A549 (cell line): ENCODE measurements at regions not wholly inside any gene's neighbourhood (a gene's known extent, or its start where the extent isn't known, plus 50 kb on each side); places are given as distances from the start of the nearest gene placed in this dataset.

Experiments
- ATAC-seq, 2 experiments: fragments of 200-7000 bp in 1 of 2; fragments of >200 bp in 1 of 2; cut with Nextera tagmentation in 1 of 2; cut with Tn5 transposase in 1 of 2; 3 replicates each; pipeline versions ENCODE4 v1.8.0 to v1.9.1; 2018 to 2020; ENCODE audit warnings: mild to moderate bottlenecking in 1 of 2, moderate library complexity in 1 of 2
- CTCF ChIA-PET: fragments of 300-600 bp; sonication (Branson Sonifier 250); formaldehyde crosslinking; extraction: SDS; loops from one replicate; lab custom pipeline; 2021; ENCODE audit warnings: antibody characterized with exemption, inconsistent platforms; lab: Yijun Ruan, JAX
- POLR2A ChIA-PET: fragments of 350-600 bp; formaldehyde crosslinking; extraction: SDS; loops from one replicate; lab custom pipeline; 2021; ENCODE audit warnings: antibody characterized with exemption, inconsistent platforms; lab: Yijun Ruan, JAX
- DNase-seq, 2 experiments: peaks; one replicate each; pipeline versions ENCODE4 v3.0.0 to v3.0.0-alpha.2; 2011 to 2016; ENCODE audit warnings: low read depth in 1 of 2, low spot score in 1 of 2
- FAIRE-seq: peaks from 2 replicates; lab custom pipeline; 2011; peaks lifted over from hg19 to GRCh38; lab: Jason Lieb, UNC
- H3K27ac ChIP-seq, 2 experiments: fragments of >200 bp; sonication (Bioruptor Twin); formaldehyde crosslinking; 3 replicates each; pipeline ENCODE4 v1.5.1; 2016 to 2017
- H3K4me1 ChIP-seq: fragments of >200 bp; sonication (Bioruptor Twin); formaldehyde crosslinking; 3 replicates; pipeline ENCODE4 v1.6.1; 2016
- H3K4me2 ChIP-seq: fragments of >200 bp; sonication (Bioruptor Twin); formaldehyde crosslinking; 3 replicates; pipeline ENCODE4 v1.6.1; 2016
- H3K4me3 ChIP-seq: fragments of >200 bp; sonication (Bioruptor Twin); formaldehyde crosslinking; 3 replicates; pipeline ENCODE4 v1.5.1; 2016
- H3K9me3 ChIP-seq: fragments of >200 bp; sonication (Bioruptor Twin); formaldehyde crosslinking; 3 replicates; pipeline ENCODE4 v1.6.1; 2016
- ATOH8 ChIP-seq: fragments of 250-450 bp; sonication (Bioruptor Pico); IDR thresholded peaks from 2 replicates; pipeline ENCODE4 v1.5.0; 2020; ENCODE audit warnings: low read depth, mild to moderate bottlenecking, moderate library complexity
- BCL3 ChIP-seq: fragments of >200 bp; sonication (Bioruptor Twin); formaldehyde crosslinking; IDR thresholded peaks from 3 replicates; pipeline ENCODE4 v1.6.1; 2016
- BHLHE40 ChIP-seq: IDR thresholded peaks from 2 replicates; pipeline ENCODE4 v1.6.1; 2012; ENCODE audit warnings: low read depth, low read length, inconsistent platforms
- CHD4 ChIP-seq: fragments of 200-600 bp; sonication (generic); IDR thresholded peaks from 2 replicates; pipeline ENCODE4 v1.6.1; 2016; ENCODE audit warnings: antibody characterized with exemption, mild to moderate bottlenecking, borderline replicate concordance
- EHMT2 ChIP-seq: fragments of 200-600 bp; sonication (generic); IDR thresholded peaks from 2 replicates; pipeline ENCODE4 v1.6.1; 2016; ENCODE audit warnings: antibody characterized with exemption, low read depth, mild to moderate bottlenecking, moderate library complexity
- FOSL2 ChIP-seq, 2 experiments: fragments of 450-650 bp in 1 of 2; fragments of >200 bp in 1 of 2; sonication (Bioruptor Twin) in 1 of 2; formaldehyde crosslinking; IDR thresholded peaks; 2 replicates each; pipeline versions ENCODE4 v1.5.0 to v1.6.1; 2016 to 2020; ENCODE audit warnings: mild to moderate bottlenecking in 1 of 2, moderate library complexity in 1 of 2
- GATA3 ChIP-seq: IDR thresholded peaks from 2 replicates; pipeline ENCODE4 v1.6.1; 2012; ENCODE audit warnings: borderline replicate concordance
- HOXB5 ChIP-seq: fragments of 250-450 bp; sonication (Bioruptor Pico); IDR thresholded peaks from 2 replicates; pipeline ENCODE4 v1.5.0; 2020; ENCODE audit warnings: mild to moderate bottlenecking, moderate library complexity
- JUNB ChIP-seq: fragments of >200 bp; sonication (Bioruptor Twin); formaldehyde crosslinking; IDR thresholded peaks from 2 replicates; pipeline ENCODE4 v1.6.1; 2016
- KDM1A ChIP-seq: fragments of 200-600 bp; sonication (generic); IDR thresholded peaks from 2 replicates; pipeline ENCODE4 v1.6.1; 2016; ENCODE audit warnings: low read depth, mild to moderate bottlenecking
- MAZ ChIP-seq: fragments of 150-350 bp; IDR thresholded peaks from 2 replicates; pipeline ENCODE4 v1.6.1; 2014; ENCODE audit warnings: antibody characterized with exemption, low read depth, low read length, borderline replicate concordance
- NFE2L2 ChIP-seq: fragments of 150-350 bp; conservative IDR thresholded peaks from 2 replicates; pipeline ENCODE4 v1.6.1; 2014; ENCODE audit warnings: low read length
- NPAS2 ChIP-seq: fragments of 250-450 bp; sonication (Bioruptor Pico); IDR thresholded peaks from 2 replicates; pipeline ENCODE4 v1.8.0; 2022; ENCODE audit warnings: mild to moderate bottlenecking, moderate library complexity, borderline replicate concordance
- NR3C1 ChIP-seq: fragments of >200 bp; sonication (Bioruptor Twin); formaldehyde crosslinking; IDR thresholded peaks from 3 replicates; pipeline ENCODE4 v1.6.1; 2017
- POLR2AphosphoS2 ChIP-seq: conservative IDR thresholded peaks from 2 replicates; pipeline ENCODE4 v1.6.1; 2012; ENCODE audit warnings: low read length, improper control_type of control experiment, inconsistent platforms
- RAD21 ChIP-seq, 2 experiments: fragments of >200 bp in 1 of 2; sonication (Bioruptor Twin) in 1 of 2; formaldehyde crosslinking in 1 of 2; IDR thresholded peaks in 1 of 2; conservative IDR thresholded peaks in 1 of 2; 2 replicates in 1 of 2; 3 replicates in 1 of 2; pipeline ENCODE4 v1.6.1; 2012 to 2018; ENCODE audit warnings: inconsistent platforms in 1 of 2
- RNF2 ChIP-seq: fragments of 200-600 bp; sonication (generic); IDR thresholded peaks from 2 replicates; pipeline ENCODE4 v1.6.1; 2016; ENCODE audit warnings: low read depth, mild to moderate bottlenecking, antibody characterized with exemption, moderate library complexity, borderline replicate concordance
- SMC3 ChIP-seq: fragments of >200 bp; sonication (Bioruptor Twin); formaldehyde crosslinking; IDR thresholded peaks from 3 replicates; pipeline ENCODE4 v1.6.1; 2018; ENCODE audit warnings: inconsistent platforms
- ZC3H11A ChIP-seq: fragments of 450-650 bp; IDR thresholded peaks from 2 replicates; pipeline ENCODE4 v1.6.1; 2014; ENCODE audit warnings: antibody characterized with exemption, mild to moderate bottlenecking
- WGBS: methylation state at CpG from one replicate; pipeline ENCODE4 v1.1.6; 2017; ENCODE audit errors: missing lambda C conversion rate; 5-methylcytosine and 5-hydroxymethylcytosine counted together
- TF ChIP-seq, protein P1 (sequence below): IDR thresholded peaks from 2 replicates; pipeline ENCODE4 v1.6.1; 2012
- TF ChIP-seq, protein P2 (sequence below): fragments of >200 bp; sonication (Bioruptor Twin); formaldehyde crosslinking; IDR thresholded peaks from 3 replicates; pipeline ENCODE4 v1.5.1; 2016
- TF ChIP-seq, protein P3 (sequence below): fragments of 150-350 bp; IDR thresholded peaks from 2 replicates; pipeline ENCODE4 v1.6.1; 2014; ENCODE audit warnings: low read depth, mild to moderate bottlenecking, low read length

DNA sequence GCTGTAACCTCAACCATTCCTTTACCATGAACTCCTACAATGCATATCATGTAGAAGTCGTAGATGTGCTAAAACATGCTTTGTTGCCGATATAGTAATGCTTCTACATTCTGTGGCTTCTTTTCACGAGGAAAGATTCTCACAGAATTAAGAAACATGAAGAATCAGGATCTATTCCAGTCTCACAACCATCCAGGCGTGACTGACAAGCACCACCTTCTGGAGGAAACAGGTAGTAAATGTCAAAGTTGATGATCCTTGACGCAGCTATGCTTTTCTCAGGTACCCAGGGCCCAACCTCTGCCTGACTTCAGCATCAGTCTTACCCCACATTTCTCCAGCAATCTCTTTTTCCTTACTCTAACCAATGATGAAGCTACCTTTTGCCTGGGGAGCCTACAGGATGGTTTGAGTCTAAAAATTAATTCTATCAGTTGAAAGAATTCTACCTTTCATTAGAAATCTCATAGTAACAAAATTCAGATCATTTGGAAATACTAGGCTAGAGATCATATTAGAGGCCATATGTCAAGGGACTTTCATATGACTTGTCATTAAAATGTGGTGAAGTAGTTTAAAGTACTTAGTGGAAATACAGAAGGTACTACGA is 123.3 kb upstream of the RND3 start:
- H3K4me1 ChIP-seq, result peaks cover 28% of the 10 kb centered on the region
- ATAC-seq, result peak; percentile 89 to 94; a peak in 5 of 6 replicates
- ChIA-PET CTCF (interaction anchor here (0.6 to 2.9 kb wide), 21 partner anchors 11 to 1021 kb away, joined by 3 to 17 read pairs (median 4); no protein-coding TSS in a partner anchor), POLR2A (interaction anchor here (0.5 to 1.7 kb wide), 4 partner anchors 82 to 485 kb away, joined by 3 to 4 read pairs (median 3); no protein-coding TSS in a partner anchor)
- no peak for FAIRE-seq
- H3K4me3 ChIP-seq, result no peak overlapping the region
- H3K27ac ChIP-seq, result peak overlapping the region; percentile 59 to 65; a peak in 5 of 6 replicates
- peak overlapping the region; percentile 48 for H3K4me2 ChIP-seq
- peak; percentile 98 for TF ChIP-seq SMC3
- TF ChIP-seq, protein P1, sequence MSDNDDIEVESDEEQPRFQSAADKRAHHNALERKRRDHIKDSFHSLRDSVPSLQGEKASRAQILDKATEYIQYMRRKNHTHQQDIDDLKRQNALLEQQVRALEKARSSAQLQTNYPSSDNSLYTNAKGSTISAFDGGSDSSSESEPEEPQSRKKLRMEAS, result 0 out of 2 replicates have a peak, but pooled peaks have one; percentile 17
- no peak for TF ChIP-seq JUNB
- TF ChIP-seq RAD21 (conservative IDR thresholded peaks at IDR 0.05 in 1 of 2, IDR thresholded peaks at IDR 0.05 in 1 of 2), result peak; percentile 96 to 97
- TF ChIP-seq, protein P2, sequence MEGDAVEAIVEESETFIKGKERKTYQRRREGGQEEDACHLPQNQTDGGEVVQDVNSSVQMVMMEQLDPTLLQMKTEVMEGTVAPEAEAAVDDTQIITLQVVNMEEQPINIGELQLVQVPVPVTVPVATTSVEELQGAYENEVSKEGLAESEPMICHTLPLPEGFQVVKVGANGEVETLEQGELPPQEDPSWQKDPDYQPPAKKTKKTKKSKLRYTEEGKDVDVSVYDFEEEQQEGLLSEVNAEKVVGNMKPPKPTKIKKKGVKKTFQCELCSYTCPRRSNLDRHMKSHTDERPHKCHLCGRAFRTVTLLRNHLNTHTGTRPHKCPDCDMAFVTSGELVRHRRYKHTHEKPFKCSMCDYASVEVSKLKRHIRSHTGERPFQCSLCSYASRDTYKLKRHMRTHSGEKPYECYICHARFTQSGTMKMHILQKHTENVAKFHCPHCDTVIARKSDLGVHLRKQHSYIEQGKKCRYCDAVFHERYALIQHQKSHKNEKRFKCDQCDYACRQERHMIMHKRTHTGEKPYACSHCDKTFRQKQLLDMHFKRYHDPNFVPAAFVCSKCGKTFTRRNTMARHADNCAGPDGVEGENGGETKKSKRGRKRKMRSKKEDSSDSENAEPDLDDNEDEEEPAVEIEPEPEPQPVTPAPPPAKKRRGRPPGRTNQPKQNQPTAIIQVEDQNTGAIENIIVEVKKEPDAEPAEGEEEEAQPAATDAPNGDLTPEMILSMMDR, result peak; percentile 92
- 14% methylated on average over 6 of the region's 6 CpGs for WGBS
- peak; percentile 56 to 72 for DNase-seq
- no peaks in the 10 kb centered on the region for H3K9me3 ChIP-seq

GRCh38 chr2:150609831-150610582 is 122.5 kb upstream of the RND3 start:
- FAIRE-seq, result no peak
- TF ChIP-seq KDM1A, result no peak
- TF ChIP-seq BHLHE40, result no peak
- TF ChIP-seq NPAS2 (CRISPR knock-in tag), result no peak
- no peak for TF ChIP-seq CHD4
- no peak for TF ChIP-seq FOSL2 (IDR thresholded peaks at IDR 0.05)
- 0 out of 2 replicates have a peak, but pooled peaks have one; percentile 27 for TF ChIP-seq FOSL2 (CRISPR knock-in tag; IDR thresholded peaks at IDR 0.05)
- no peak for TF ChIP-seq MAZ
- TF ChIP-seq BCL3, result no peak
- no peak for TF ChIP-seq ZC3H11A
- TF ChIP-seq EHMT2, result no peak
- peak; percentile 31; the same call in 1 of the 2 replicates for TF ChIP-seq GATA3
- ATAC-seq, result peak in 1 of 2 experiments; percentile 22; a peak in 2 of 6 replicates
- POLR2A ChIA-PET, result interaction anchor here (0.5 to 1.7 kb wide), 3 partner anchors 82 to 129 kb away, joined by 3 to 4 read pairs (median 3); no protein-coding TSS in a partner anchor
- peak overlapping the region; percentile 59 to 65 for H3K27ac ChIP-seq
- H3K4me3 ChIP-seq, result no peak overlapping the region
- CTCF ChIA-PET, result interaction anchor here (0.7 to 2.9 kb wide), 18 partner anchors 9 to 1020 kb away, joined by 3 to 17 read pairs (median 4); no protein-coding TSS in a partner anchor
- H3K4me2 ChIP-seq, result peak overlapping the region; percentile 48
- no peak for DNase-seq
- H3K9me3 ChIP-seq, result no peaks in the 10 kb centered on the region
- peaks cover 28% of the 10 kb centered on the region for H3K4me1 ChIP-seq
- 39% methylated on average over 4 of the region's 4 CpGs for WGBS

- CTCF ChIA-PET, result interaction anchor here (0.8 to 2.9 kb wide), 3 partner anchors 127 to 1012 kb away, joined by 3 to 10 read pairs (median 3); no protein-coding TSS in a partner anchor
- WGBS, result 60% methylated on average over 1 of the region's 1 CpG
- POLR2A ChIA-PET, result no interaction called here
- Histone ChIP-seq H3K4me1 (peaks cover 28% of the 10 kb centered on the region), H3K4me3 (no peak overlapping the region), H3K9me3 (no peaks in the 10 kb centered on the region), H3K27ac (peak overlapping the region; percentile 59 to 65; a peak in 4 of 6 replicates), H3K4me2 (no peak overlapping the region)
- no peak for TF ChIP-seq KDM1A
- TF ChIP-seq NR3C1, result no peak
- TF ChIP-seq HOXB5, result no peak
- TF ChIP-seq, protein P3, sequence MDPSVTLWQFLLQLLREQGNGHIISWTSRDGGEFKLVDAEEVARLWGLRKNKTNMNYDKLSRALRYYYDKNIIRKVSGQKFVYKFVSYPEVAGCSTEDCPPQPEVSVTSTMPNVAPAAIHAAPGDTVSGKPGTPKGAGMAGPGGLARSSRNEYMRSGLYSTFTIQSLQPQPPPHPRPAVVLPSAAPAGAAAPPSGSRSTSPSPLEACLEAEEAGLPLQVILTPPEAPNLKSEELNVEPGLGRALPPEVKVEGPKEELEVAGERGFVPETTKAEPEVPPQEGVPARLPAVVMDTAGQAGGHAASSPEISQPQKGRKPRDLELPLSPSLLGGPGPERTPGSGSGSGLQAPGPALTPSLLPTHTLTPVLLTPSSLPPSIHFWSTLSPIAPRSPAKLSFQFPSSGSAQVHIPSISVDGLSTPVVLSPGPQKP, result no peak
- no peak for TF ChIP-seq RNF2
- TF ChIP-seq, protein P1, result no peak
- TF ChIP-seq ATOH8, result no peak
- TF ChIP-seq NFE2L2, result no peak
- no peak for TF ChIP-seq POLR2AphosphoS2
- DNase-seq, result no peak
- no peak for FAIRE-seq
- no peak for ATAC-seq
These were observed 120.9 kb upstream of the RND3 start for GRCh38 chr2:150608341-150608740.
